ENCODE measurements at regions not wholly inside any gene's neighbourhood (a gene's known extent, or its start where the extent isn't known, plus 50 kb on each side); places are given as distances from the start of the nearest gene placed in this dataset.

DNA sequence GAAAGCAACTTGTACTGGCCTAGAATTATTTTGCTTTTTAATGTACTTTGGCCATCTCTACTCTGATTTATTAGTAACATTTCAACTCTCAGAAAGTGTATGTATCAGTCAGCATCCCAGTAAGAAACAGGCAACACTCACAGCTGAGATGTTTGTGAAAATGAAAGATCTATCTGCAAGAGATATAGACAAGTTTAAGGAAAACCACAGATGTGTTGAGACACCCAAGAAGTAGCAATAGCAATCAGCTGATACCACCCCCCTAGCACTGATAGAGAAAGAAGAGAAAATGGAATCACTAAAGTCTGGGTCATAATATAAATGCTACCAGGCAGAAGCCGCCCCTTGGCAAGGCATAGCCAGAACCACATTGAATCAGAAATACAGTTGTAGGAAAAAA is 372.0 kb downstream of the ARAP2 start:
- TF ChIP-seq, protein P1, sequence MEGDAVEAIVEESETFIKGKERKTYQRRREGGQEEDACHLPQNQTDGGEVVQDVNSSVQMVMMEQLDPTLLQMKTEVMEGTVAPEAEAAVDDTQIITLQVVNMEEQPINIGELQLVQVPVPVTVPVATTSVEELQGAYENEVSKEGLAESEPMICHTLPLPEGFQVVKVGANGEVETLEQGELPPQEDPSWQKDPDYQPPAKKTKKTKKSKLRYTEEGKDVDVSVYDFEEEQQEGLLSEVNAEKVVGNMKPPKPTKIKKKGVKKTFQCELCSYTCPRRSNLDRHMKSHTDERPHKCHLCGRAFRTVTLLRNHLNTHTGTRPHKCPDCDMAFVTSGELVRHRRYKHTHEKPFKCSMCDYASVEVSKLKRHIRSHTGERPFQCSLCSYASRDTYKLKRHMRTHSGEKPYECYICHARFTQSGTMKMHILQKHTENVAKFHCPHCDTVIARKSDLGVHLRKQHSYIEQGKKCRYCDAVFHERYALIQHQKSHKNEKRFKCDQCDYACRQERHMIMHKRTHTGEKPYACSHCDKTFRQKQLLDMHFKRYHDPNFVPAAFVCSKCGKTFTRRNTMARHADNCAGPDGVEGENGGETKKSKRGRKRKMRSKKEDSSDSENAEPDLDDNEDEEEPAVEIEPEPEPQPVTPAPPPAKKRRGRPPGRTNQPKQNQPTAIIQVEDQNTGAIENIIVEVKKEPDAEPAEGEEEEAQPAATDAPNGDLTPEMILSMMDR (IDR thresholded peaks at IDR 0.05; ENCODE audit: control extremely low read depth in 1 of 3, insufficient read depth in 1 of 3, low read depth in 1 of 3, low read length in 3 of 3), result no peak
- no peak for TF ChIP-seq POLR2AphosphoS5 (IDR thresholded peaks at IDR 0.05; ENCODE audit: low read depth, low read length)
- no peak for TF ChIP-seq EZH2 (IDR thresholded peaks at IDR 0.05; ENCODE audit: low read depth, low read length, severe bottlenecking)
- TF ChIP-seq TAF1 (IDR thresholded peaks at IDR 0.05; ENCODE audit: low read depth, low read length), result no peak
- no peak for TF ChIP-seq BACH1 (IDR thresholded peaks at IDR 0.05; ENCODE audit: low read length)
- no peak for TF ChIP-seq ZNF274 (IDR thresholded peaks at IDR 0.05; ENCODE audit: borderline replicate concordance, extremely low read depth, low read length)
- no peak for TF ChIP-seq SIN3A (conservative IDR thresholded peaks at IDR 0.05 in 1 of 2, IDR thresholded peaks at IDR 0.05 in 1 of 2; ENCODE audit: low read depth in 1 of 2, low read length in 2 of 2)
- no peak for TF ChIP-seq POLR2A (IDR thresholded peaks at IDR 0.05; ENCODE audit: control extremely low read depth in 1 of 2, low read depth in 2 of 2, low read length in 2 of 2)
- no peak for TF ChIP-seq EP300 (IDR thresholded peaks at IDR 0.05; ENCODE audit: borderline replicate concordance in 1 of 2, low read depth in 2 of 2, low read length in 2 of 2)
